GM13977 (cell line): ENCODE measurements at regions not wholly inside any gene's neighbourhood (a gene's known extent, or its start where the extent isn't known, plus 50 kb on each side); places are given as distances from the start of the nearest gene placed in this dataset.

Source experiments
- DNase-seq: peaks from one replicate; pipeline ENCODE4 v3.0.0; 2012; ENCODE audit warnings: low spot score
- in situ Hi-C: fragments of 300-500 bp; cut with MboI; formaldehyde crosslinking; loops from one replicate; pipeline ENCODE4 v1.12.0; 2022; ENCODE audit warnings: low sequenced_read_pairs, low pct_unique_long_range_greater_than_20kb, mixed read lengths, inconsistent platforms; ENCODE audit not compliant: unreplicated experiment
- TF ChIP-seq, protein P1 (sequence below): IDR thresholded peaks from 2 replicates; pipeline ENCODE4 v1.5.1; 2012; ENCODE audit warnings: mild to moderate bottlenecking, control low read depth; ENCODE audit not compliant: insufficient read depth; ENCODE audit errors: extremely low read depth, missing control alignments

DNA sequence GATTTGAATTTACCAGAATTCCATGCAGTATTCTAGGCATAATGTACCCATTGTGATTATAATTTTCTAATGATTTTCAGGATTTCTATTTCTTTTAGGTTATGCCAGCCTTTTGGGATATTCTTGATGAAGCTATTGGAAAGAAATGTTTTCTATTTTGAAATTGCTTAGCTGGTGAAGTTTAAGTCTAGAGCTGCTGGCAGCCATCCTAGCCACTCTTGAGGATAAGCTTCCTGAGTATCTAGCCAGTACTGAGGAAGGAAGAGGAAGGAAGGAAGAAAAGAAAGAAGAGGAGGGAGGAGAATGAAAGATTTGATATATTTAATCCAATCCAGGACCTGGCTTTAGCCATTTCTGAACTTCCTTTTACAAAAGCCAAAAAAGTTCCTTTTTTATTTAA, 142.1 kb upstream of the DAB2 start:
- TF ChIP-seq, protein P1, sequence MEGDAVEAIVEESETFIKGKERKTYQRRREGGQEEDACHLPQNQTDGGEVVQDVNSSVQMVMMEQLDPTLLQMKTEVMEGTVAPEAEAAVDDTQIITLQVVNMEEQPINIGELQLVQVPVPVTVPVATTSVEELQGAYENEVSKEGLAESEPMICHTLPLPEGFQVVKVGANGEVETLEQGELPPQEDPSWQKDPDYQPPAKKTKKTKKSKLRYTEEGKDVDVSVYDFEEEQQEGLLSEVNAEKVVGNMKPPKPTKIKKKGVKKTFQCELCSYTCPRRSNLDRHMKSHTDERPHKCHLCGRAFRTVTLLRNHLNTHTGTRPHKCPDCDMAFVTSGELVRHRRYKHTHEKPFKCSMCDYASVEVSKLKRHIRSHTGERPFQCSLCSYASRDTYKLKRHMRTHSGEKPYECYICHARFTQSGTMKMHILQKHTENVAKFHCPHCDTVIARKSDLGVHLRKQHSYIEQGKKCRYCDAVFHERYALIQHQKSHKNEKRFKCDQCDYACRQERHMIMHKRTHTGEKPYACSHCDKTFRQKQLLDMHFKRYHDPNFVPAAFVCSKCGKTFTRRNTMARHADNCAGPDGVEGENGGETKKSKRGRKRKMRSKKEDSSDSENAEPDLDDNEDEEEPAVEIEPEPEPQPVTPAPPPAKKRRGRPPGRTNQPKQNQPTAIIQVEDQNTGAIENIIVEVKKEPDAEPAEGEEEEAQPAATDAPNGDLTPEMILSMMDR, result no peak
- in situ Hi-C loops, result no loop called here
- no peak for DNase-seq

DNA sequence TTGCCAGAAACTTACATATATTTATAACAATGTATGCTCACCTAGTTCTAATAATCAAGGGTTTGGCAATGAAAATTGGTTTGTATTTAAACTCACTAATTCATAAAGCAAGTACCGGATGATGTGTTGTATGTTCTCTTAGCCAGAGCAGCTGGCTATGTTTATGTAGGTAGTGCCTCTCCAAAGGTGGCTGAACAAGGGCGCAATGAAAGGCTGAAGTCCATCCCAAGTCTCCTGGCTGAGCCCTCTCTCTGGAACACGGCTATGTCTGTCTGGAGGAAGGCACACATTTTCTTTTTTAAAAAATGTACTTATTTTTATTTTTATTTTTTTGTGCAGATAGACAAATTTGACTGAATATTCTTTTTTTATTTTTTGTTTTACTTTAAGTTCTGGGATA, 141.2 kb upstream of the DAB2 start:
- TF ChIP-seq, protein P1, result no peak
- in situ Hi-C loops, result no loop called here
- no peak for DNase-seq

DNA sequence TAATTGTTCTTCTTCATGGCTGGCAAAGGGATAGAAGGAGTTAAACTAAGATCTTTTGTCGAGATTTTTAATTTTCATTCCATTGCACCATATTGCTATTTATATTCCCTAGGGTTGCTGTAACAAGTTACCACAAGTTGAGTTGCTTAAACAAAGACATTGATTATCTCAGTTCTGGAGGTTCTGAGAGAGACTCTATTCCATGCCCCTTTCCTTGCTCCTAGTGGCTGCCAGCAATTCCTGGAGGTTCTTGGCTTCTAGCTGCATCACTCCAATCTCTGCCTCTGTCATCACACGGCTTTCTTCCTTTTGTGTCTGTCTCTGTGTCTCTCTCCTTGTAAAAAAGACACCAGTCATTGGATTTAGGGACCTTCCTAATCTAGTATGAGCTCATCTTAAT, 136.6 kb upstream of the DAB2 start:
- TF ChIP-seq, protein P1, result no peak
- in situ Hi-C loops, result no loop called here
- DNase-seq, result no peak

DNA sequence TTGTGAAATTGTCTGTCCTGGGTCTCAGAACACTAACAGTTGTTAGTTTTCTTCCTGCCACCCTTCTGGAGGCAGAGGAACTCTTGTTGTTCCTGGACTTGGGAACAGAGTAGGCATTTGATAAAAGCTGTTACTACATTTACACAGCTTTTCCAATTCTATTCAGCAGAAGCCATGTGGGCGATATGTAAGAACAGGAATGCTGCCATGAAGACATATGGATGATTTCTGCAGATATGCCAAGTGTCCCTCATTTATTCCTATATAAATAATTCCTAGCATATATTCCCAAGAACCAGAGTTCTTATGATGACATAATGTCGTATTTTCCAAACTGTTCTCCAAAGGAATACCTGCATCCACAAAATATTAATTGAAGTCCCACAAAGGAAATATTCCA, 135.9 kb upstream of the DAB2 start:
- TF ChIP-seq, protein P1, result no peak
- in situ Hi-C loops, result no loop called here
- DNase-seq, result no peak

DNA sequence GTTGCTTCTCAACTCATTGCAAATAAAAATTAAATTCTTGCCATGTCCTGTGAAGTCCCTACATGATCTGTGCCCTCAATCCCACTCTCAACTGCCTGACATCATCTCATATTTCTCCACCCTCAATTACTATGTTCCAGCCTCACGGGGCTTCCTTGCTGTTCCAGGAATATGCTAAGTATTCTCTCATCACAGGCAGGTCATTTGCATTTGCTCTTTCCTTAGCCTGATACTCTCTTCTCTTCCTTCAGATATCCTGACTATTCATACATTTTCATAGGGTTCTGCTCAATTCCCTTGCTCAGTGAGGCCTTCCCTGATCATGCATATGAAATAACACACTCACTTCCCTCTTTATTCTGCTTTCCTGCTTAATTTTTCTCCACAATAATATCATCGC, 135.1 kb upstream of the DAB2 start:
- TF ChIP-seq, protein P1, result no peak

DNA sequence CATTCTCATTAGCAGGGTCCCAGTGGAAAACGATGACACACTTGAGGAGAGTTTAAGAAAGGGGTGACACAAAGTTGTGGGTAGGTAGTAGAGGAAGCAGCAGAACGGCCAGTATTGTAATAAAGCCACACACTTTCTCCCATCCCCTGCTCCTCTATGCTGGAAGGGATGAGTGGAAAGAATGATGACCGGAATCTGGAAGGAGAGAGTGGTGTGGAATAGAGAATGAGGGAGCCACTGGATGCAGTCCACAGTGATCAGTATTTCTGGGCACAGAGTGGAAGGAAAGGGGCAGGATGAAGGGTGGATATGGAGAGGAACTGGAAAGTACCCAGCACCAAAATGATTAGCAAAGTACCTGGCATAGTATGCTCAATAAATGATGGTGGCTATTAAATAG, 133.8 kb upstream of the DAB2 start:
- TF ChIP-seq, protein P1, result no peak
- no peak for DNase-seq
- in situ Hi-C loops, result no loop called here

More for the DNA sequence above, 135.1 kb upstream of the DAB2 start:
- no peak for DNase-seq
- in situ Hi-C loops, result no loop called here

DNA sequence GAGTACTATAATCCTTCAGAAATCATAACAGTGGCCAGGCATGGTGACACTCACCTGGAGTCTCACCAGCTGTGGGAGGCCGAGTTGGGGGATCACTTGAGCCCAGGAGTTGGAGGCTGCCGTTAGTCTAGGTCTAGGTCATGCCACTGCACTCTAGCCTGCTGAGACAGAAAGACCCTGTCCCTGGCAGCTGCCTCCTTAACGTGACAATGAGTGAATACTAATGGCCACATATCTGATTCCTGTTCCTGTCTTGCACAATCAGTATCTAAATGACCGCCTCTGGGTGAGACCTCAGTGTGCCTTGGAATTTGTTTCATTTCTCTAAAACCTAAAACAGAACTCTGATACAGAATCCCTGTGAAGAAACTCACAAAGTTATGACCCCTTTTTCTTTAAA, 131.0 kb upstream of the DAB2 start:
- DNase-seq, result no peak
- in situ Hi-C loops, result no loop called here
- TF ChIP-seq, protein P1, result no peak
